DOHH2 (cell line): ENCODE measurements at regions not wholly inside any gene's neighbourhood (a gene's known extent, or its start where the extent isn't known, plus 50 kb on each side); places are given as distances from the start of the nearest gene placed in this dataset.
"Not testable (repeated sequence)": the region's sequence is repeated elsewhere in the genome, so short reads cannot be mapped to it uniquely, and the experiment has no call there.

Experiments
- H3F3A ChIP-seq: fragments of 200-600 bp; sonication (generic), shearing (Covaris generic); 2 replicates; pipeline ENCODE4 v1.6.0; 2016; ENCODE audit warnings: antibody characterized with exemption, mild to moderate bottlenecking; ENCODE audit not compliant: control insufficient read depth, insufficient read depth
- H3K27ac ChIP-seq: fragments of 200-600 bp; sonication (generic); 2 replicates; pipeline ENCODE4 v1.5.1; 2014; ENCODE audit warnings: low read depth, mild to moderate bottlenecking, low read length, moderate library complexity
- H3K27me3 ChIP-seq: fragments of 200-600 bp; sonication (generic); 2 replicates; pipeline ENCODE4 v1.6.1; 2014; ENCODE audit warnings: mild to moderate bottlenecking, low read length, mixed read lengths; ENCODE audit not compliant: control insufficient read depth
- H3K36me3 ChIP-seq: fragments of 200-600 bp; sonication (generic); 2 replicates; pipeline ENCODE4 v1.6.1; 2014; ENCODE audit warnings: mild to moderate bottlenecking, low read length, moderate library complexity, mixed read lengths; ENCODE audit not compliant: control insufficient read depth
- H3K4me1 ChIP-seq: fragments of 200-600 bp; sonication (generic); 2 replicates; pipeline ENCODE4 v1.6.1; 2014; ENCODE audit warnings: mild to moderate bottlenecking, low read length, mixed read lengths; ENCODE audit not compliant: control insufficient read depth
- H3K4me2 ChIP-seq: fragments of 200-600 bp; sonication (generic); 2 replicates; pipeline ENCODE4 v1.6.0; 2014; ENCODE audit warnings: mild to moderate bottlenecking, low read length, moderate library complexity
- H3K4me3 ChIP-seq: fragments of 200-600 bp; sonication (generic); 2 replicates; pipeline ENCODE4 v1.5.1; 2014; ENCODE audit warnings: mild to moderate bottlenecking, low read length, mixed read lengths
- H3K79me2 ChIP-seq: fragments of 200-600 bp; sonication (generic); 2 replicates; pipeline ENCODE4 v1.6.1; 2014; ENCODE audit warnings: mild to moderate bottlenecking, low read length, mixed read lengths; ENCODE audit not compliant: control insufficient read depth
- H3K9me2 ChIP-seq: fragments of 200-600 bp; sonication (generic); replicated peaks from 2 replicates; pipeline ENCODE4 v1.6.1; 2014; ENCODE audit warnings: mild to moderate bottlenecking, low read length, mixed read lengths; ENCODE audit not compliant: control insufficient read depth
- H3K9me3 ChIP-seq: fragments of 200-600 bp; sonication (generic); 2 replicates; pipeline ENCODE4 v1.6.1; 2014; ENCODE audit warnings: antibody characterized with exemption, low read length, mixed read lengths; ENCODE audit not compliant: control insufficient read depth, insufficient read depth
- H4K20me1 ChIP-seq: fragments of 200-600 bp; sonication (generic); 2 replicates; pipeline ENCODE4 v1.6.0; 2014; ENCODE audit warnings: low read depth, mild to moderate bottlenecking, antibody characterized with exemption, low read length, moderate library complexity; ENCODE audit not compliant: control insufficient read depth, insufficient read depth
- EZH2phosphoT487 ChIP-seq: fragments of 200-600 bp; sonication (generic); IDR thresholded peaks from 2 replicates; pipeline ENCODE4 v1.6.1; 2017; ENCODE audit warnings: borderline replicate concordance, mild to moderate bottlenecking, antibody characterized with exemption, low read length, moderate library complexity, mixed read lengths
- TF ChIP-seq, protein P1 (sequence below): fragments of 200-600 bp; sonication (generic); IDR thresholded peaks from one replicate; pipeline ENCODE4 v1.5.1; 2014; ENCODE audit warnings: antibody characterized with exemption, mild to moderate bottlenecking, low read depth, low read length; ENCODE audit not compliant: poor library complexity, severe bottlenecking

- Histone ChIP-seq H3K27ac (no peak overlapping the region), H3F3A (no peaks in the 10 kb centered on the region), H3K4me1 (no peaks in the 10 kb centered on the region), H3K36me3 (no peaks in the 10 kb centered on the region), H3K4me2 (no peak overlapping the region), H4K20me1 (no peaks in the 10 kb centered on the region), H3K9me2 (no peaks in the 10 kb centered on the region), H3K4me3 (no peak overlapping the region), H3K79me2 (no peaks in the 10 kb centered on the region), H3K27me3 (no peaks in the 10 kb centered on the region), H3K9me3 (no peaks in the 10 kb centered on the region)
- TF ChIP-seq, protein P1, sequence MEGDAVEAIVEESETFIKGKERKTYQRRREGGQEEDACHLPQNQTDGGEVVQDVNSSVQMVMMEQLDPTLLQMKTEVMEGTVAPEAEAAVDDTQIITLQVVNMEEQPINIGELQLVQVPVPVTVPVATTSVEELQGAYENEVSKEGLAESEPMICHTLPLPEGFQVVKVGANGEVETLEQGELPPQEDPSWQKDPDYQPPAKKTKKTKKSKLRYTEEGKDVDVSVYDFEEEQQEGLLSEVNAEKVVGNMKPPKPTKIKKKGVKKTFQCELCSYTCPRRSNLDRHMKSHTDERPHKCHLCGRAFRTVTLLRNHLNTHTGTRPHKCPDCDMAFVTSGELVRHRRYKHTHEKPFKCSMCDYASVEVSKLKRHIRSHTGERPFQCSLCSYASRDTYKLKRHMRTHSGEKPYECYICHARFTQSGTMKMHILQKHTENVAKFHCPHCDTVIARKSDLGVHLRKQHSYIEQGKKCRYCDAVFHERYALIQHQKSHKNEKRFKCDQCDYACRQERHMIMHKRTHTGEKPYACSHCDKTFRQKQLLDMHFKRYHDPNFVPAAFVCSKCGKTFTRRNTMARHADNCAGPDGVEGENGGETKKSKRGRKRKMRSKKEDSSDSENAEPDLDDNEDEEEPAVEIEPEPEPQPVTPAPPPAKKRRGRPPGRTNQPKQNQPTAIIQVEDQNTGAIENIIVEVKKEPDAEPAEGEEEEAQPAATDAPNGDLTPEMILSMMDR: no peak
- no peak for TF ChIP-seq EZH2phosphoT487
These were observed 423.5 kb upstream of the CTSO start for GRCh38 chr4:156377036-156377710.

DNA sequence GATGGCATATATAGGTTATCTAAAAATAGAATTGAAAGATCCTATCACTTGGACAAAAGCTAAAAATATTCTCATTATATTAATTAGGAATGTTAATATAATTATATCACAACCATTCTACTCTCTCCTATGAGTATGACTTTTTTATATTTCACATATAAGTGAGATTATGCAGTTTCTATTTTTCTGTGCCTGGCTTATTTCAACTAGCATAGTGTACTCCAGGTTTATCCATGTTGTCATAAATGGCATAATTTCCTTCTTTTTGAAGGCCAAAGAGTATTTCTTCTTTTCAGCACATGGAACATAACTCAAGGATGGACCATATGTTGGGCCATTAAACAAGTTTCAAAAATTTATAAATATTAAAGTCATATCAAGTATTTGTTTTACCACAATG lies 421.2 kb upstream of the CTSO start:
- Histone ChIP-seq H3K4me3 (no peak overlapping the region), H3K4me1 (no peaks in the 10 kb centered on the region), H3K79me2 (no peaks in the 10 kb centered on the region), H3K27me3 (no peaks in the 10 kb centered on the region), H3K27ac (no peak overlapping the region), H3K4me2 (no peak overlapping the region), H3K36me3 (no peaks in the 10 kb centered on the region), H4K20me1 (no peaks in the 10 kb centered on the region), H3K9me3 (no peaks in the 10 kb centered on the region), H3K9me2 (no peaks in the 10 kb centered on the region), H3F3A (no peaks in the 10 kb centered on the region)
- TF ChIP-seq, protein P1: no peak
- TF ChIP-seq EZH2phosphoT487: no peak

DNA sequence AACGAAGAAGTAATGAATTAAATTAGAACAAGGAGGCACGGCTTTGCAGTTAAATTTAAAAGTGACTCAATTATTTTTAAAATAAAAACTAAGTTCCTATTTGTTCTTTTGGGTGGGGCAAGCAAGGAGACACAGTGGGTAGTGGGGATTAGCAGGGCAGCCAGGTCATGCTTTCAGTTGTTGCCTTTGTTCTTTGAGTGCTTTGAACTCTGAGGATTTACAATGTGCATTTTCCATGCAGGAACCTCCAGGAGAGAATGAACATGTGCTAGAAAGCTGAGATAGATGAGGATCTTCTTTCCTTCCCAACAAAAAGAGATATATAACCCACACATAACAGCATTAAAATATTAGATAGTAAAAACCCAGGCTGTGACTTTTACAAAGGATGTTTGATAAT lies 420.4 kb upstream of the CTSO start:
- H4K20me1 ChIP-seq: no peaks in the 10 kb centered on the region
- H3K27ac ChIP-seq: no peak overlapping the region
- H3K27me3 ChIP-seq: no peaks in the 10 kb centered on the region
- TF ChIP-seq, protein P1: no peak
- no peak for TF ChIP-seq EZH2phosphoT487
- H3K79me2 ChIP-seq: no peaks in the 10 kb centered on the region
- H3K4me2 ChIP-seq: no peak overlapping the region
- H3K4me3 ChIP-seq: no peak overlapping the region
- H3F3A ChIP-seq: no peaks in the 10 kb centered on the region
- no peaks in the 10 kb centered on the region for H3K9me3 ChIP-seq
- no peaks in the 10 kb centered on the region for H3K9me2 ChIP-seq
- no peaks in the 10 kb centered on the region for H3K36me3 ChIP-seq
- H3K4me1 ChIP-seq: no peaks in the 10 kb centered on the region

GRCh38 chr4:156367502-156367901 lies 413.8 kb upstream of the CTSO start:
- not testable (repeated sequence) for H3K4me3 ChIP-seq, H4K20me1 ChIP-seq, H3F3A ChIP-seq, H3K79me2 ChIP-seq, H3K9me2 ChIP-seq, H3K4me1 ChIP-seq, H3K4me2 ChIP-seq, H3K27me3 ChIP-seq, H3K36me3 ChIP-seq, H3K9me3 ChIP-seq, H3K27ac ChIP-seq
